Thoracic aorta (tissue), 2 donors: ENCODE measurements at regions not wholly inside any gene's neighbourhood (a gene's known extent, or its start where the extent isn't known, plus 50 kb on each side); places are given as distances from the start of the nearest gene placed in this dataset.
"Not testable (repeated sequence)": the region's sequence is repeated elsewhere in the genome, so short reads cannot be mapped to it uniquely, and the experiment has no call there.

Experiments used
- ATAC-seq: fragments of 150-250 bp; one replicate; pipeline ENCODE4 v1.8.0; 2017; ENCODE audit warnings: low read depth; ENCODE audit not compliant: insufficient number of reproducible peaks, low FRiP score
- DNase-seq: peaks from one replicate; pipeline ENCODE4 v3.0.0-alpha.2; 2020; ENCODE audit warnings: low spot score
- H3K27ac ChIP-seq, 2 donors: fragments of 200-600 bp; sonication (generic); 1 replicate in 1 of 2; 2 replicates in 1 of 2; pipeline ENCODE4 v1.5.1; 2016; ENCODE audit warnings: mild to moderate bottlenecking in 2 of 2, moderate library complexity in 2 of 2
- H3K27me3 ChIP-seq: fragments of 200-600 bp; sonication (generic); replicated peaks from 2 replicates; pipeline ENCODE4 v1.6.0; 2016; ENCODE audit warnings: mild to moderate bottlenecking; ENCODE audit not compliant: insufficient read depth
- H3K36me3 ChIP-seq: fragments of 200-600 bp; sonication (generic); one replicate; pipeline ENCODE4 v1.5.1; 2016
- H3K4me1 ChIP-seq, 2 donors: fragments of 200-600 bp; sonication (generic); 1 replicate in 1 of 2; 2 replicates in 1 of 2; pipeline versions ENCODE4 v1.5.1 to v1.6.0; 2016; ENCODE audit warnings: low read depth in 2 of 2, mild to moderate bottlenecking in 1 of 2; ENCODE audit not compliant: control insufficient read depth in 1 of 2
- H3K4me3 ChIP-seq: fragments of 200-600 bp; sonication (generic); 2 replicates; pipeline ENCODE4 v1.5.1; 2016; ENCODE audit warnings: mild to moderate bottlenecking
- H3K9me3 ChIP-seq: fragments of 200-600 bp; sonication (generic); 2 replicates; pipeline ENCODE4 v1.5.1; 2016
- TF ChIP-seq, protein P1 (sequence below): fragments of 200-600 bp; sonication (generic); IDR thresholded peaks from one replicate; pipeline ENCODE4 v1.5.1; 2019; ENCODE audit warnings: antibody characterized with exemption

DNA sequence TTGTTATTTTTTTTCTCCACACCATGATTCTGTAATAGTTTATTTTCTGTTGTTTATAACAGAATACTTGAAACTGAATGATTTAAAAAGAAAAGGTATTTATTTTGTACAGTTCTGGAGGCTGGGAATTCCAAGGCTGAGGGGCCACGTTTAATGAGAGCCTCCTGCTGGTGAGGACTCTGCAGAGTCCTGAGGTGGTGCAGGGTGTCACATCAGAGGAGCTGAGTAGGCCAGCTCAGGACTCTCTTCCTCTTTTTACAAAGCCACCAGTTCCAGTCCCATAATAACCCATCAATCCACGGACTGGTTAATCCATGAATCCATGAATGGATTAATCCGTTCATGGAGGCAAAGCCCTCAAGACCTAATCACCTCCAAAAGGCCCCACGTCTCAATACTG lies 71.6 kb downstream of the TFAP2A start:
- no peak for ATAC-seq
- Histone ChIP-seq H3K36me3 (no peaks in the 10 kb centered on the region), H3K27ac (no peak overlapping the region), H3K4me1 (no peaks in the 10 kb centered on the region), H3K27me3 (no peaks in the 10 kb centered on the region), H3K9me3 (no peaks in the 10 kb centered on the region), H3K4me3 (no peak overlapping the region)
- DNase-seq = no peak
- TF ChIP-seq, protein P1, sequence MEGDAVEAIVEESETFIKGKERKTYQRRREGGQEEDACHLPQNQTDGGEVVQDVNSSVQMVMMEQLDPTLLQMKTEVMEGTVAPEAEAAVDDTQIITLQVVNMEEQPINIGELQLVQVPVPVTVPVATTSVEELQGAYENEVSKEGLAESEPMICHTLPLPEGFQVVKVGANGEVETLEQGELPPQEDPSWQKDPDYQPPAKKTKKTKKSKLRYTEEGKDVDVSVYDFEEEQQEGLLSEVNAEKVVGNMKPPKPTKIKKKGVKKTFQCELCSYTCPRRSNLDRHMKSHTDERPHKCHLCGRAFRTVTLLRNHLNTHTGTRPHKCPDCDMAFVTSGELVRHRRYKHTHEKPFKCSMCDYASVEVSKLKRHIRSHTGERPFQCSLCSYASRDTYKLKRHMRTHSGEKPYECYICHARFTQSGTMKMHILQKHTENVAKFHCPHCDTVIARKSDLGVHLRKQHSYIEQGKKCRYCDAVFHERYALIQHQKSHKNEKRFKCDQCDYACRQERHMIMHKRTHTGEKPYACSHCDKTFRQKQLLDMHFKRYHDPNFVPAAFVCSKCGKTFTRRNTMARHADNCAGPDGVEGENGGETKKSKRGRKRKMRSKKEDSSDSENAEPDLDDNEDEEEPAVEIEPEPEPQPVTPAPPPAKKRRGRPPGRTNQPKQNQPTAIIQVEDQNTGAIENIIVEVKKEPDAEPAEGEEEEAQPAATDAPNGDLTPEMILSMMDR = no peak

DNA sequence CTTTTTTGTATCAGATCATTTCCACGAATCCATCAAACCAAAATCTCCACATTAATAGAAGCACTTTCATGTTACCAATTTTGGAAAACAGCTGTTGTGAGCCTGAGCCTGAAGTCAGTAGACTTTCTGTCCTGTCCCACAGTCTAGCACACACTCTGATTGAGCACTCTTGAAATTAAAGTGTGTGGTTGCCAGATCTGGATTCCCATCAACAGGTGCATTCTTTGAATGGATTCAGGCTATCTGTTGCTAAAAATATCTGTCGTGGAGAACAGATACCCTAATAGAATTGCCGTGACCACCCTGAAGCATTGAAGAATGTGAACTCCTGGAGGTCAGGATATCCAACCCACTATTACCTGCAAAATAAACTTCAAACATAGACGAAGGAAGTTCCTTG lies 73.3 kb downstream of the TFAP2A start:
- Histone ChIP-seq H3K27ac (no peak overlapping the region), H3K4me1 (no peaks in the 10 kb centered on the region), H3K36me3 (no peaks in the 10 kb centered on the region), H3K27me3 (no peaks in the 10 kb centered on the region), H3K9me3 (no peaks in the 10 kb centered on the region), H3K4me3 (no peak overlapping the region)
- ATAC-seq (no peak), DNase-seq (no peak)
- TF ChIP-seq, protein P1 = no peak

DNA sequence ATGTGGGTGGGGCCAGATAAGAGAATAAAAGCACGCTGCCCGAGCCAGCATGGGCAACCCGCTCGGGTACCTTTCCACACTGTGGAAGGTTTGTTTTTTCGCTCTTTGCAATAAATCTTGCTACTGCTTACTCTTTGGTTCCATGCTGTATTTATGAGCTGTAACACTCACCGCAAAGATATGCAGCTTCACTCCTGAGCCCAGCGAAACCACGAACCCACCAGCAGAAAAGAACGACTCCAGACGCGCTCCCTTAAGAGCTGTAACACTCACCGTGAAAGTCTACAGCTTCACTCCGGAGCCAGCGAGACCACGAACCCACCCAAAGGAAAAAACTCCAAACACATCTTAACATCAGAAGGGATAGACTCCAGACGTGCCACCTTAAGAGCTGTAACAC lies 76.7 kb downstream of the TFAP2A start:
- ATAC-seq (no peak), DNase-seq (no peak)
- H3K4me3 ChIP-seq = no peak overlapping the region
- TF ChIP-seq, protein P1 = no peak
- no peaks in the 10 kb centered on the region for H3K9me3 ChIP-seq
- H3K27ac ChIP-seq = no peak overlapping the region
- H3K4me1 ChIP-seq = no peaks in the 10 kb centered on the region
- H3K27me3 ChIP-seq = no peaks in the 10 kb centered on the region
- H3K36me3 ChIP-seq = no peaks in the 10 kb centered on the region

DNA sequence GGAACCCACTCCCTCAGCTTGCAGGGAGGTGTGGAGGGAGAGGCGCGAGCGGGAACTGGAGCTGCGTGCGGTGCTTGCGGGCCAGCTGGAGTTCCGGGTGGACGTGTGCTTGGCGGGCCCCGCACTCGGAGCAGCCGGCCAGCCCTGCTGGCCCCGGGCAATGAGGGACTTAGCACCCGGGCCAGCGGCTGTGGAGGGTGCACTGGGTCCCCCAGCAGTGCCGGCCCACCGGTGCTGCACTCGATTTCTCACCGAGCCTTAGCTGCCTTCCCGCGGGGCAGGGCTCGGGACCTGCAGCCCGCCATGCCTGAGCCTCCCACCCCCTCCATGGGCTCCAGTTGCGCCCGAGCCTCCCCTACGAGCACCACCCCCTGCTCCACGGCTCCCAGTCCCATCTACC lies 77.5 kb downstream of the TFAP2A start:
- H3K4me1 ChIP-seq, H3K27me3 ChIP-seq, H3K9me3 ChIP-seq, H3K36me3 ChIP-seq, H3K27ac ChIP-seq, DNase-seq, H3K4me3 ChIP-seq, ATAC-seq: not testable (repeated sequence)

DNA sequence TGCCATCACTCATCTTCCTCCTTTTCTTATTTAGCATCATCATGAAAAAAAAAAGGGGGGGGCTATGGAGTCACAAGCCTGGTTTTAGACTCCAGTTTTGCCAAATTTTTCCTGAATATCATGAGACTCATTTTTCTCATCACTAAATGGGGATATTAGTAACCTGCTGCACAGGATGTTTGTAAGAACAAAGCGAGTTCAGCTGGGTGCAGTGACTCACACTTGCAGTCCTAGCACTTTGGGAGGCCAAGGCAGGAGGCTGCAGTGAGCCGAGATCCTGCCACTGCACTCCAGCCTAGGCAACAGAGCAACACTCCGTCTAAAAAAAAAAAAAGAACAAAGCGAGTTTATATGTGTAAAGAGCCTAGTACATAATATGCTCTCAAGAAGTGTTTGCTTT lies 82.8 kb downstream of the TFAP2A start:
- Histone ChIP-seq H3K36me3 (no peaks in the 10 kb centered on the region), H3K4me1 (no peaks in the 10 kb centered on the region), H3K27ac (no peak overlapping the region), H3K27me3 (no peaks in the 10 kb centered on the region), H3K4me3 (no peak overlapping the region), H3K9me3 (no peaks in the 10 kb centered on the region)
- ATAC-seq (no peak), DNase-seq (no peak)
- TF ChIP-seq, protein P1 = no peak

GRCh38 chr6:10331334-10331968 lies 83.4 kb downstream of the TFAP2A start:
- TF ChIP-seq, protein P1 = no peak
- no peak for ATAC-seq
- H3K27ac ChIP-seq = no peak overlapping the region
- no peak for DNase-seq
- H3K9me3 ChIP-seq = no peaks in the 10 kb centered on the region
- H3K27me3 ChIP-seq = no peaks in the 10 kb centered on the region
- no peaks in the 10 kb centered on the region for H3K4me1 ChIP-seq
- no peak overlapping the region for H3K4me3 ChIP-seq
- no peaks in the 10 kb centered on the region for H3K36me3 ChIP-seq
